GM21526 (cell line): ENCODE measurements at regions not wholly inside any gene's neighbourhood (a gene's known extent, or its start where the extent isn't known, plus 50 kb on each side); places are given as distances from the start of the nearest gene placed in this dataset.
A peak's percentile ranks its signal among the peaks of the same experiment; 100 is the strongest.
"Not testable (repeated sequence)": the region's sequence is repeated elsewhere in the genome, so short reads cannot be mapped to it uniquely, and the experiment has no call there.

ENCODE experiments used
- ATAC-seq: cut with Tn5 transposase; IDR thresholded peaks from one replicate; pipeline ENCODE4 v1.9.1; 2021; ENCODE audit warnings: moderate library complexity; ENCODE audit not compliant: unreplicated experiment, low FRiP score

- ATAC-seq: no peak
Measured at GRCh38 chr12:68477261-68477772, 133.4 kb upstream of the RAP1B start.

GRCh38 chr12:68477906-68478305, 132.8 kb upstream of the RAP1B start:
- ATAC-seq: no peak

- ATAC-seq: no peak
Measured at GRCh38 chr12:68478516-68479260, 132.0 kb upstream of the RAP1B start.

GRCh38 chr12:68479261-68479895, 131.3 kb upstream of the RAP1B start:
- ATAC-seq: no peak

- no peak for ATAC-seq
Measured at GRCh38 chr12:68479896-68480291, 130.8 kb upstream of the RAP1B start.

GRCh38 chr12:68480526-68480925, 130.2 kb upstream of the RAP1B start:
- no peak for ATAC-seq

- peak; percentile 58 for ATAC-seq
Measured at GRCh38 chr12:68481181-68481941, 129.3 kb upstream of the RAP1B start.

- no peak for ATAC-seq
Measured at GRCh38 chr12:68482014-68482413, 128.7 kb upstream of the RAP1B start.

- peak; percentile 61 for ATAC-seq
Measured at GRCh38 chr12:68482660-68483059, 128.0 kb upstream of the RAP1B start.

- ATAC-seq: no peak
Measured at GRCh38 chr12:68483592-68484383, 126.9 kb upstream of the RAP1B start.

- ATAC-seq: not testable (repeated sequence)
Measured at GRCh38 chr12:68484578-68484977, 126.1 kb upstream of the RAP1B start.

GRCh38 chr12:68486449-68486848, 124.2 kb upstream of the RAP1B start:
- ATAC-seq: not testable (repeated sequence)

GRCh38 chr12:68487721-68488309, 122.9 kb upstream of the RAP1B start:
- ATAC-seq: no peak

- no peak for ATAC-seq
Measured at GRCh38 chr12:68489273-68489672, 121.4 kb upstream of the RAP1B start.

GRCh38 chr12:68490476-68490875, 120.2 kb upstream of the RAP1B start:
- no peak for ATAC-seq

GRCh38 chr12:68491204-68491960, 119.3 kb upstream of the RAP1B start:
- ATAC-seq: no peak

GRCh38 chr12:68495336-68496070, 115.2 kb upstream of the RAP1B start:
- ATAC-seq: no peak

- ATAC-seq: no peak
Measured at GRCh38 chr12:68497107-68497506, 113.6 kb upstream of the RAP1B start.

GRCh38 chr12:68497702-68498101, 113.0 kb upstream of the RAP1B start:
- ATAC-seq: no peak
